ENCODE measurements at regions not wholly inside any gene's neighbourhood (a gene's known extent, or its start where the extent isn't known, plus 50 kb on each side); places are given as distances from the start of the nearest gene placed in this dataset.
"Not testable (repeated sequence)": the region's sequence is repeated elsewhere in the genome, so short reads cannot be mapped to it uniquely, and the experiment has no call there.

- peaks cover 2% of the 10 kb centered on the region for H3K27me3 Mint-ChIP-seq (ENCODE audit: unreplicated experiment)
- peaks cover 1% of the 10 kb centered on the region for H3K9me3 Mint-ChIP-seq (ENCODE audit: unreplicated experiment)
- DNase-seq (ENCODE audit: low spot score), result no peak
- H3K4me3 Mint-ChIP-seq (ENCODE audit: unreplicated experiment), result no peak overlapping the region
- TF ChIP-seq, protein P1, sequence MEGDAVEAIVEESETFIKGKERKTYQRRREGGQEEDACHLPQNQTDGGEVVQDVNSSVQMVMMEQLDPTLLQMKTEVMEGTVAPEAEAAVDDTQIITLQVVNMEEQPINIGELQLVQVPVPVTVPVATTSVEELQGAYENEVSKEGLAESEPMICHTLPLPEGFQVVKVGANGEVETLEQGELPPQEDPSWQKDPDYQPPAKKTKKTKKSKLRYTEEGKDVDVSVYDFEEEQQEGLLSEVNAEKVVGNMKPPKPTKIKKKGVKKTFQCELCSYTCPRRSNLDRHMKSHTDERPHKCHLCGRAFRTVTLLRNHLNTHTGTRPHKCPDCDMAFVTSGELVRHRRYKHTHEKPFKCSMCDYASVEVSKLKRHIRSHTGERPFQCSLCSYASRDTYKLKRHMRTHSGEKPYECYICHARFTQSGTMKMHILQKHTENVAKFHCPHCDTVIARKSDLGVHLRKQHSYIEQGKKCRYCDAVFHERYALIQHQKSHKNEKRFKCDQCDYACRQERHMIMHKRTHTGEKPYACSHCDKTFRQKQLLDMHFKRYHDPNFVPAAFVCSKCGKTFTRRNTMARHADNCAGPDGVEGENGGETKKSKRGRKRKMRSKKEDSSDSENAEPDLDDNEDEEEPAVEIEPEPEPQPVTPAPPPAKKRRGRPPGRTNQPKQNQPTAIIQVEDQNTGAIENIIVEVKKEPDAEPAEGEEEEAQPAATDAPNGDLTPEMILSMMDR (IDR thresholded peaks at IDR 0.05; ENCODE audit: unreplicated experiment), result no peak
- H3K4me1 Mint-ChIP-seq (ENCODE audit: unreplicated experiment), result no peaks in the 10 kb centered on the region
- H3K36me3 Mint-ChIP-seq (ENCODE audit: low read depth, unreplicated experiment), result no peaks in the 10 kb centered on the region
- no peak overlapping the region for H3K27ac Mint-ChIP-seq (ENCODE audit: unreplicated experiment)
Observed at GRCh38 chr5:72677447-72677846, 139.0 kb upstream of the TNPO1 start.

- not testable (repeated sequence) for H3K4me3 Mint-ChIP-seq (ENCODE audit: unreplicated experiment); DNase-seq (ENCODE audit: low spot score); H3K27me3 Mint-ChIP-seq (ENCODE audit: unreplicated experiment); H3K9me3 Mint-ChIP-seq (ENCODE audit: unreplicated experiment); H3K27ac Mint-ChIP-seq (ENCODE audit: unreplicated experiment); H3K36me3 Mint-ChIP-seq (ENCODE audit: low read depth, unreplicated experiment); H3K4me1 Mint-ChIP-seq (ENCODE audit: unreplicated experiment)
Observed at GRCh38 chr5:72676831-72677230, 139.6 kb upstream of the TNPO1 start.

- no peak for DNase-seq (ENCODE audit: low spot score)
- Mint-ChIP-seq H3K27me3 (ENCODE audit: unreplicated experiment) (peaks cover 2% of the 10 kb centered on the region), H3K9me3 (ENCODE audit: unreplicated experiment) (no peaks in the 10 kb centered on the region), H3K4me1 (ENCODE audit: unreplicated experiment) (no peaks in the 10 kb centered on the region), H3K27ac (ENCODE audit: unreplicated experiment) (no peak overlapping the region), H3K4me3 (ENCODE audit: unreplicated experiment) (no peak overlapping the region), H3K36me3 (ENCODE audit: low read depth, unreplicated experiment) (no peaks in the 10 kb centered on the region)
- TF ChIP-seq, protein P1 (IDR thresholded peaks at IDR 0.05; ENCODE audit: unreplicated experiment), result no peak
Observed at GRCh38 chr5:72673623-72674022, 142.8 kb upstream of the TNPO1 start.

- peaks cover 2% of the 10 kb centered on the region for H3K27me3 Mint-ChIP-seq (ENCODE audit: unreplicated experiment)
- H3K9me3 Mint-ChIP-seq (ENCODE audit: unreplicated experiment), result no peaks in the 10 kb centered on the region
- H3K4me1 Mint-ChIP-seq (ENCODE audit: unreplicated experiment), result no peaks in the 10 kb centered on the region
Observed at GRCh38 chr5:72673180-72673579, 143.3 kb upstream of the TNPO1 start.

GRCh38 chr5:72667708-72668107 is 148.8 kb upstream of the TNPO1 start:
- no peak overlapping the region for H3K27ac Mint-ChIP-seq (ENCODE audit: unreplicated experiment)
- no peaks in the 10 kb centered on the region for H3K36me3 Mint-ChIP-seq (ENCODE audit: low read depth, unreplicated experiment)
- DNase-seq (ENCODE audit: low spot score), result no peak
- H3K27me3 Mint-ChIP-seq (ENCODE audit: unreplicated experiment), result no peaks in the 10 kb centered on the region
- H3K4me1 Mint-ChIP-seq (ENCODE audit: unreplicated experiment), result no peaks in the 10 kb centered on the region
- no peak overlapping the region for H3K4me3 Mint-ChIP-seq (ENCODE audit: unreplicated experiment)
- TF ChIP-seq, protein P1 (IDR thresholded peaks at IDR 0.05; ENCODE audit: unreplicated experiment), result no peak
- H3K9me3 Mint-ChIP-seq (ENCODE audit: unreplicated experiment), result no peaks in the 10 kb centered on the region

More at GRCh38 chr5:72673180-72673579, 143.3 kb upstream of the TNPO1 start:
- DNase-seq (ENCODE audit: low spot score), result no peak
- TF ChIP-seq, protein P1 (IDR thresholded peaks at IDR 0.05; ENCODE audit: unreplicated experiment), result no peak
- Mint-ChIP-seq H3K27ac (ENCODE audit: unreplicated experiment) (no peak overlapping the region), H3K36me3 (ENCODE audit: low read depth, unreplicated experiment) (no peaks in the 10 kb centered on the region), H3K4me3 (ENCODE audit: unreplicated experiment) (no peak overlapping the region)

DNA sequence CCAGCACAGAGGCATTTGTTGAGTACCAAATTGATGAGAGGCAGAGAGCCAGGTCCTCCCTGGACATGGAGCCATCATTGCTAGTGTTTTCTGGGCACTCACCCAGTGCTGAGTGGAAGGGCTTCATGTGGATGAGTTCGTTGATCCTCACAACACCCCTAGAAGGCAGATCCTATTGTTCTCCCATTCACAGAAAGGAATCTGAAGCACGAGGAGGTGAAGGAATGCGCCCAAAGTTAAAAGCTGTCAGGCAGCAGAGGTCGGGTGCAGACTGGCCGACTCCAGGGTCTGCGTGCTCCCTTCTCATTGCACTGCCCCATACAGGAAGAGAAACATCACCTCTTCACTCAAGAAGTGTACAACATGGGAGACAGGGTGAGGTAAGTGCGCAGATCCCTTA is 153.5 kb upstream of the TNPO1 start:
- H3K36me3 Mint-ChIP-seq (ENCODE audit: low read depth, unreplicated experiment), result no peaks in the 10 kb centered on the region
- DNase-seq (ENCODE audit: low spot score), result no peak
- no peak overlapping the region for H3K27ac Mint-ChIP-seq (ENCODE audit: unreplicated experiment)
- no peaks in the 10 kb centered on the region for H3K27me3 Mint-ChIP-seq (ENCODE audit: unreplicated experiment)
- no peaks in the 10 kb centered on the region for H3K9me3 Mint-ChIP-seq (ENCODE audit: unreplicated experiment)
- H3K4me3 Mint-ChIP-seq (ENCODE audit: unreplicated experiment), result no peak overlapping the region
- TF ChIP-seq, protein P1 (IDR thresholded peaks at IDR 0.05; ENCODE audit: unreplicated experiment), result no peak
- no peaks in the 10 kb centered on the region for H3K4me1 Mint-ChIP-seq (ENCODE audit: unreplicated experiment)
